ENCODE measurements at regions not wholly inside any gene's neighbourhood (a gene's known extent, or its start where the extent isn't known, plus 50 kb on each side); places are given as distances from the start of the nearest gene placed in this dataset.
A peak's percentile ranks its signal among the peaks of the same experiment; 100 is the strongest.

- in situ Hi-C loops (cut with HindIII; ENCODE audit: low pct_ligation_motif_present, low pct_unique_long_range_greater_than_20kb, low sequenced_read_pairs) = no loop called here
- no peak for DNase-seq
Measured at GRCh38 chr12:43147878-43148277, 404.1 kb downstream of the ADAMTS20 start.

DNA sequence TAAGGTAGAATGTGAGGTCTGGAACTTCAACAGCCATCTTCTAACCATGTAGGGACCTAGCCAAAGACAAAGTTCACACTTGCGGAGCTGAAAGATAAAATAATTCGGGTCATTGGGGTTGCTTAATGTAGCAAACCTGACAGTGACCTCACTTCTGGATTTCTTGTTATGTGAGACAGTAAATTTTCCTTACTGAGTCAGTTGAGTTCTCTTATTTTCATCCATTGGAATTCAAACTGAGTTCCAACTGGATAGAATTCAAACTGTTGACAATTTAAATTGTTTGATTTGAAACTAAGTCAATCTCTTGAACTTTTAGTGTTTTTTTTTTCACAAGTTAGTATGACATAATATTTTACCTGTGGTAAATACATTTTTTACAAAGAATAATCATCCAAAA lies 406.5 kb downstream of the ADAMTS20 start:
- DNase-seq = no peak
- in situ Hi-C loops (cut with HindIII; ENCODE audit: low pct_ligation_motif_present, low pct_unique_long_range_greater_than_20kb, low sequenced_read_pairs) = no loop called here

DNA sequence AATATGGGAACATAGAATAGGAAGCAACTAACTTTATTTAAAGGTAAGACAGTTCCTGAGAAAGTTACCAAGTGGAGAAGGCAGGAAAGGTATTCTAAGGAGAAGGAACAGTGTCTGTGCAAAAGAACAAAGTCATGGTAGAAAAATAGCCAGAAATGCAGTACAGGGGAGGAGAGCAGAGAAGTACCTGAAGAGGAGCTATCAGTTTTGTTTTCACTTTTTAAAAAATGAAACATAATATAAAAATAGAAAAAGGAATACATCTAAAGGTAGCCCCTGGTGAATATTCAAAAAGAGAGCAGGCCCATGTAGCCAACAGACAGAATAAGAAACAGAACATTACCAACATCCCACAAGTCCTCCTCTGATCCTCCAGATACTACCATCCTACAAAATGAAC lies 408.7 kb downstream of the ADAMTS20 start:
- no peak for DNase-seq
- in situ Hi-C loops (cut with HindIII; ENCODE audit: low pct_ligation_motif_present, low pct_unique_long_range_greater_than_20kb, low sequenced_read_pairs) = no loop called here

- no peak for DNase-seq
Measured at GRCh38 chr12:43132291-43132690, 419.7 kb downstream of the ADAMTS20 start.

DNA sequence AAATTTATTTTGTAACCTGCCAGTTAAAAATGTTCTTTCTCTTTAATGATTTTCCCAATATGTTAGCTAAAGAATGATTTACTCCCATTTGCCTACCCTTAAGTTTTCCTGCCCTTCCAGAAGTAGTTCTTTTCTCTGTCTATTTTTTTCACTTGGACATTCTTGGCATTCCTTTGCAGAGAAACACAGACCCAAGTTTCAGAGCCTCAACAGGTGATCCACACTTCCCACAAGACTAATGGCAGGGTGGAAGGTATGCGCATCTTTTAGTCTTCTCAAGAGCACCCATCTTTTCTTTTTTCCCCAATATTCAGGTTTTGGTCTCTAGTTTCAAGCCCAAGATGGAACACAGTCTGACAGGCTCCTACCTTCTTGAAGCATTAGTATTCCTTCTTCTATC lies 420.7 kb downstream of the ADAMTS20 start:
- in situ Hi-C loops (cut with HindIII; ENCODE audit: low pct_ligation_motif_present, low pct_unique_long_range_greater_than_20kb, low sequenced_read_pairs) = no loop called here
- peak; percentile 29 for DNase-seq

More at GRCh38 chr12:43132291-43132690, 419.7 kb downstream of the ADAMTS20 start:
- in situ Hi-C loops (cut with HindIII; ENCODE audit: low pct_ligation_motif_present, low pct_unique_long_range_greater_than_20kb, low sequenced_read_pairs) = no loop called here

DNA sequence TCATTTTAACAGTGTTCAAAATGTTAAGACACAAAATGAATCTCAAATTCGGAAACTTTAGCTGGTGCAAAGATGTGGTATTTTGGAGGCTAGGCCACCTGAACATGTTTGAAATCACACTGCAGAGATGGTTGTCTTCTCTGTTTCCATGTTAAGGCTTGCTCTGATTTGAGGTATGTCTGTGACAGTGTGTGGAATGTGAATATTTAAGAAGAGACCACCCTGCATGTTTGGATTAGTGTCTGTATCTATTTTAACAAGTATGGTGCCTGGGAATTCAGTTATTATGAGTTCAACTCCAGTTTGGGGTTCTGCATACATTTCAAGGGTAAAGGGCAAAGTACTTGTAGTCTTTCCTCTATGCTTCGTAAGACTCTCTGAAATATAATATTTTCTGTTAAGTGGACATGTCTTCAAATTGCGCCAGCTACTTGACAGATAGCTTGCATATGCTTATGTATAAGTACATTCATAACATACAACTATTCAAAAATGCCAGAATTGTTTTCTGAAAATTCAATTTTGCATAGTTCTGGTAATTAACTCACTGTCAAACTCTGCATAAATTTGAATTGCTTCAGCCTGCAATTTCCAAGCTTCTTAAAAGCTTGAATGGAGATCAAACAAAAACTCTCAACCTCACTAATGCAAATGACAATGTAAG lies 424.0 kb downstream of the ADAMTS20 start:
- in situ Hi-C loops (cut with HindIII; ENCODE audit: low pct_ligation_motif_present, low pct_unique_long_range_greater_than_20kb, low sequenced_read_pairs) = no loop called here
- DNase-seq = no peak

- in situ Hi-C loops (cut with HindIII; ENCODE audit: low pct_ligation_motif_present, low pct_unique_long_range_greater_than_20kb, low sequenced_read_pairs) = no loop called here
- no peak for DNase-seq
Measured at GRCh38 chr12:43126652-43127375, 425.2 kb downstream of the ADAMTS20 start.

DNA sequence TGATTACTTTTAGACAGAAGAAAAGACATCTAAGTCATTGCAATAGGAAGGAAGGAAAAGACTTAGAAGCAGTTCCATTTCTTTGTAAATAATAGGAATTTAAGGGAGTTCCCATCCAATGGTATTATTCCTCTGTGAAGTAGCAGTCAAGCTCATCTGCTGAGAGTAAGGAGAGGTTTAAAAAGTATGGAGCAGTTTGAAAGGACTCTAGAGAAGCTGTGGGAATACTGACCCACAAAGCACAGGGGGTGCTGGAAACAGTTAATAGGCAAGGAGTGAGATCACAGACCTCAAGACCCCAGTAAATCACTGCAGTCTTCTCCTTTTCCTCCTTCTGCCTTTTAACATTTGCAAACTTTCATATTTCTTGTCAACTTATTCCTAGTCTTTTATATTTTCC lies 428.5 kb downstream of the ADAMTS20 start:
- DNase-seq = no peak
- in situ Hi-C loops (cut with HindIII; ENCODE audit: low pct_ligation_motif_present, low pct_unique_long_range_greater_than_20kb, low sequenced_read_pairs) = no loop called here

DNA sequence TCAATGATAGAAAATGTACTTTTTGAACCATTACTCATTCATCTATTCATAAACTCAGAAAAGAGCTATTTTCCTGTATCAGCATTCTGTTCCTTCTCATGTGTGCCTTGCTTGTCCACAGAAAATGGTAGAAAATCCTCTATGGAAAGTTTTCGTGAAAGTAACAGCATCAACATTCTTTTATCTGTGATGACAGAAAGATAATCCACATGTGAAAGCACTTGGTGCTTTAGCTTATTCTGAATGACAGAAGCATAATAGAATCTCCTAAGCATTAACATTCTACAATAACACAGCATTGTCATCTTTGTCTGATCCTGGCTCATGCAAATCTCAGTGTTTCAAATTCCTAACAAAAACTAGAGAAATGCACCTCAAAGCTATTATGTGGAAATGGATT lies 431.9 kb downstream of the ADAMTS20 start:
- no peak for DNase-seq

GRCh38 chr12:43118881-43119280 lies 433.1 kb downstream of the ADAMTS20 start:
- in situ Hi-C loops (cut with HindIII; ENCODE audit: low pct_ligation_motif_present, low pct_unique_long_range_greater_than_20kb, low sequenced_read_pairs) = no loop called here
- no peak for DNase-seq

More for the DNA sequence above, 431.9 kb downstream of the ADAMTS20 start:
- in situ Hi-C loops (cut with HindIII; ENCODE audit: low pct_ligation_motif_present, low pct_unique_long_range_greater_than_20kb, low sequenced_read_pairs) = no loop called here

DNA sequence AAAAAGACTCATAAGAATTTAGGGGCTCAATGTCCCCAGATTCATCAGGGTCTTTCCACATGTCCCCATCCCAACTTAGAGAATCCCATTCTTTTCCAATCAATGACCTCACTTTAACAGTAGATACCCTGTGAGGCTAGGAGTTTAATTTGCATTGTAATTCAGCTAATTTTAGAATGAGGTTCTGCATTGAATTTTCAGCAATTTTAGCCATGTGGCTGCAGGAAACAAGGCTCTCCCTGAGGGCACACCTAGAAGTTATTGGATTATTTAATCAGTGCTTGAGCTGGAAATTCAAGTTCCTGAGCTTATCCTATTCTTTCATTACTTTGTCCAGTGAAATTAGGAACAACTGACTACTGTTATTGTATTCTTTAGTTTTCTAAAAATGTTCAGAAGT lies 433.8 kb downstream of the ADAMTS20 start:
- DNase-seq = no peak
- in situ Hi-C loops (cut with HindIII; ENCODE audit: low pct_ligation_motif_present, low pct_unique_long_range_greater_than_20kb, low sequenced_read_pairs) = no loop called here

- no peak for DNase-seq
- in situ Hi-C loops (cut with HindIII; ENCODE audit: low pct_ligation_motif_present, low pct_unique_long_range_greater_than_20kb, low sequenced_read_pairs) = no loop called here
Measured at GRCh38 chr12:43117226-43117930, 434.6 kb downstream of the ADAMTS20 start.

GRCh38 chr12:43115441-43116160 lies 436.4 kb downstream of the ADAMTS20 start:
- no peak for DNase-seq
- in situ Hi-C loops (cut with HindIII; ENCODE audit: low pct_ligation_motif_present, low pct_unique_long_range_greater_than_20kb, low sequenced_read_pairs) = no loop called here

DNA sequence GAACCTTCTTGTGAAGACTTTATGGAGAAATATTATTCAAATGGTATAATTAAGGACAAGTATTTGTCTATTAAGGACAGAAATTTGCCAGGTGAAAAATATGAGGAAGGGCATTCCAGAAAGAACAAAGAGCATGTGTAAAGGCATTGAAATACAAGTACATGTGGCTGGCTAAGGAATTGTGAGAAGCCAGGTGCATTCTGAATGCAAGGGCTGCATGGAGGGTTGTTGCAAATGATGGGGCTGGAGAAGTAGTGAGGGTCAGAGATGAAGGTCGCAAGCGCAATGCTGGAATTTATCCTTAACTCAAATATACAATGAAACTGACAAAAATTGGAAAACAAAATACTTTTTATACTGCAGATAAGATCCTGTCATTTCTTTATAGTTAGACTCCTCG lies 437.7 kb downstream of the ADAMTS20 start:
- in situ Hi-C loops (cut with HindIII; ENCODE audit: low pct_ligation_motif_present, low pct_unique_long_range_greater_than_20kb, low sequenced_read_pairs) = no loop called here

GRCh38 chr12:43113616-43114015 lies 438.4 kb downstream of the ADAMTS20 start:
- in situ Hi-C loops (cut with HindIII; ENCODE audit: low pct_ligation_motif_present, low pct_unique_long_range_greater_than_20kb, low sequenced_read_pairs) = no loop called here
- DNase-seq = no peak

More for the DNA sequence above, 437.7 kb downstream of the ADAMTS20 start:
- DNase-seq = no peak

- DNase-seq = no peak
- in situ Hi-C loops (cut with HindIII; ENCODE audit: low pct_ligation_motif_present, low pct_unique_long_range_greater_than_20kb, low sequenced_read_pairs) = no loop called here
Measured at GRCh38 chr12:43113135-43113534, 438.9 kb downstream of the ADAMTS20 start.

DNA sequence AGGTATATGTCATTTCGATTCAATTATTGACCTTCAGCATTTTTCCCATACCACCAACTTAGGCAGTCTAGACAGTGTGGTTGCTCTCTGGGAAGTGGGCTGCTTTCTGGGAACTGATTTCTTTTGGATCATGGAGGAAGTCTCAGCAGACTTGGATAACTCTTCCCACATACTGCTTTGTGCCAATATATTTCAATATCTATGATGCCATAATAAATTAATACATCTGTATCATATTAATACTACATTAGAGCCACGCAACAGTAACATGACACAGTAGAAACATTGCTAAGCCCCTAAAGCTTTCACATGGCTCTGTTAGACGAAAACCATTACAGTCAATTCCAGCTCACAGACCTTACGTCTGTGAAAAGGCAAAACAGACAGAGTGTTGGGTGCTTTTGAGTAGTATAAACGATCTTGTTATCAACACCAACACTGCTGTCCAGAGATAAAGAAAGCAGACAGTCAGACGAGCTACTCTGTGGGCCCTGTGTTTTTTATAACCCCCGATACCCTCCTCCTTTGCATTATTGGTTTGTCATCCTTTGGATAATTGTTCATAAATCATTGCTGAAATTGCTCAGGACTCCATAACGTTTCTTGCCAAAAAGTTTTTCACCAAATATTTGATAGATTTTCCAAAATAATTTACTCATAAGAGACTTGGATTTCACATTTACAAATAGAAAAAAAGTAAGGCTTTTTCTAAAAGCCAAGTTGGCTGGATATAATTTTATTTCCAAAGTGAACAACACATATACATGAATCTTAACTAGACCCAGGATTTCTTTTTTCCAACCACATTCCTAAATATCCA lies 439.7 kb downstream of the ADAMTS20 start:
- DNase-seq = no peak
- in situ Hi-C loops (cut with HindIII; ENCODE audit: low pct_ligation_motif_present, low pct_unique_long_range_greater_than_20kb, low sequenced_read_pairs) = no loop called here

- DNase-seq = no peak
- in situ Hi-C loops (cut with HindIII; ENCODE audit: low pct_ligation_motif_present, low pct_unique_long_range_greater_than_20kb, low sequenced_read_pairs) = no loop called here
Measured at GRCh38 chr12:43111608-43112007, 440.4 kb downstream of the ADAMTS20 start.
